ENCODE measurements at regions not wholly inside any gene's neighbourhood (a gene's known extent, or its start where the extent isn't known, plus 50 kb on each side); places are given as distances from the start of the nearest gene placed in this dataset.

- no peak overlapping the region for H3K23ac ChIP-seq (ENCODE audit: low read depth, low read length)
- no peak overlapping the region for H3K27ac ChIP-seq (ENCODE audit: insufficient read depth, low read length)
- CTCF ChIA-PET, result interaction anchor here (0.7 to 0.8 kb wide), 2 partner anchors 38 to 42 kb away, joined by 3 to 6 read pairs; no protein-coding TSS in a partner anchor
- H2AK5ac ChIP-seq (ENCODE audit: low read depth, low read length), result no peak overlapping the region
- no peak overlapping the region for H2AFZ ChIP-seq (replicated peaks; ENCODE audit: low read length, poor library complexity)
- DNase-seq (no peak), ATAC-seq (ENCODE audit: low read depth) (no peak)
- WGBS, 2 experiments (ENCODE audit: extremely low coverage in 2 of 2, insufficient read length in 1 of 2), result no CpG with 5 or more reads among the region's 1 CpG
- no peak overlapping the region for H3K4ac ChIP-seq (ENCODE audit: low read depth, low read length)
- H3K79me1 ChIP-seq (ENCODE audit: low read depth in 1 of 2, low read length in 2 of 2), result no peaks in the 10 kb centered on the region
- no peak overlapping the region for H4K5ac ChIP-seq (ENCODE audit: low read depth, low read length)
- in situ Hi-C loops (cut with MboI; ENCODE audit: low sequenced_read_pairs) (no loop called here), dilution Hi-C loops (cut with HindIII; ENCODE audit: low sequenced_read_pairs, unreplicated experiment) (no loop called here), intact Hi-C loops (cut with micrococcal nuclease) (no loop called here)
- no peaks in the 10 kb centered on the region for H3K27me3 ChIP-seq (ENCODE audit: control insufficient read depth, insufficient read depth, low read length)
- no peak overlapping the region for H4K91ac ChIP-seq (ENCODE audit: insufficient read depth, low read depth, low read length)
- no peaks in the 10 kb centered on the region; the same call in 1 of the 2 replicates for H3K9me1 ChIP-seq (ENCODE audit: insufficient read depth, low read length)
- no peak overlapping the region for H2BK120ac ChIP-seq (ENCODE audit: low read depth, low read length)
- POLR2A ChIA-PET (ENCODE audit: unreplicated experiment), result no interaction called here
- no peak overlapping the region for H2BK5ac ChIP-seq (ENCODE audit: low read depth, low read length, poor library complexity, severe bottlenecking)
- no peak overlapping the region for H2AK9ac ChIP-seq (replicated peaks; ENCODE audit: low read depth, low read length, poor library complexity)
- H4K8ac ChIP-seq (ENCODE audit: low read depth in 2 of 2, low read length in 2 of 2), result no peak overlapping the region
- no peak overlapping the region for H3K18ac ChIP-seq (ENCODE audit: low read depth, low read length)
- H4K20me1 ChIP-seq (ENCODE audit: insufficient read depth, low read length), result no peaks in the 10 kb centered on the region
- H3K4me3 ChIP-seq (ENCODE audit: insufficient read depth, low read depth, low read length), result no peak overlapping the region
- no peak overlapping the region for H3K4me2 ChIP-seq (ENCODE audit: low read depth, low read length)
- no peaks in the 10 kb centered on the region for H3K36me3 ChIP-seq (ENCODE audit: control insufficient read depth, insufficient read depth, low read length)
- no peak overlapping the region for H3K14ac ChIP-seq (replicated peaks; ENCODE audit: low read depth, low read length)
- H3K56ac ChIP-seq (ENCODE audit: extremely low read depth, insufficient read depth, low read length), result no peak overlapping the region
- TF ChIP-seq NFE2L2 (IDR thresholded peaks at IDR 0.05; ENCODE audit: low read depth, low read length), result no peak
- no peak for TF ChIP-seq POLR2A (IDR thresholded peaks at IDR 0.05; ENCODE audit: low read depth, low read length)
- no peak for TF ChIP-seq USF2 (IDR thresholded peaks at IDR 0.05; ENCODE audit: low read depth, low read length)
- no peak for TF ChIP-seq BHLHE40 (IDR thresholded peaks at IDR 0.05; ENCODE audit: low read depth, low read length)
- no peak for TF ChIP-seq MXI1 (IDR thresholded peaks at IDR 0.05; ENCODE audit: borderline replicate concordance, low read depth, low read length)
- TF ChIP-seq, protein P1, sequence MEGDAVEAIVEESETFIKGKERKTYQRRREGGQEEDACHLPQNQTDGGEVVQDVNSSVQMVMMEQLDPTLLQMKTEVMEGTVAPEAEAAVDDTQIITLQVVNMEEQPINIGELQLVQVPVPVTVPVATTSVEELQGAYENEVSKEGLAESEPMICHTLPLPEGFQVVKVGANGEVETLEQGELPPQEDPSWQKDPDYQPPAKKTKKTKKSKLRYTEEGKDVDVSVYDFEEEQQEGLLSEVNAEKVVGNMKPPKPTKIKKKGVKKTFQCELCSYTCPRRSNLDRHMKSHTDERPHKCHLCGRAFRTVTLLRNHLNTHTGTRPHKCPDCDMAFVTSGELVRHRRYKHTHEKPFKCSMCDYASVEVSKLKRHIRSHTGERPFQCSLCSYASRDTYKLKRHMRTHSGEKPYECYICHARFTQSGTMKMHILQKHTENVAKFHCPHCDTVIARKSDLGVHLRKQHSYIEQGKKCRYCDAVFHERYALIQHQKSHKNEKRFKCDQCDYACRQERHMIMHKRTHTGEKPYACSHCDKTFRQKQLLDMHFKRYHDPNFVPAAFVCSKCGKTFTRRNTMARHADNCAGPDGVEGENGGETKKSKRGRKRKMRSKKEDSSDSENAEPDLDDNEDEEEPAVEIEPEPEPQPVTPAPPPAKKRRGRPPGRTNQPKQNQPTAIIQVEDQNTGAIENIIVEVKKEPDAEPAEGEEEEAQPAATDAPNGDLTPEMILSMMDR (conservative IDR thresholded peaks at IDR 0.05; ENCODE audit: low read depth, low read length), result no peak
- TF ChIP-seq CEBPB (IDR thresholded peaks at IDR 0.05; ENCODE audit: low read depth, low read length), result no peak
- no peak for TF ChIP-seq MAFK (IDR thresholded peaks at IDR 0.05; ENCODE audit: low read depth, low read length)
- TF ChIP-seq ELK1 (IDR thresholded peaks at IDR 0.05; ENCODE audit: borderline replicate concordance, low read depth, low read length), result no peak
- TF ChIP-seq MAZ (IDR thresholded peaks at IDR 0.05; ENCODE audit: borderline replicate concordance, low read depth, low read length), result no peak
- TF ChIP-seq SMC3 (IDR thresholded peaks at IDR 0.05; ENCODE audit: low read depth, low read length), result no peak
- H3K4me1 ChIP-seq (ENCODE audit: control insufficient read depth, insufficient read depth, low read length), result no peaks in the 10 kb centered on the region
- no TSS peak for BruUV-seq (replicated peaks)
- no peak overlapping the region for H3K9ac ChIP-seq (ENCODE audit: low read depth, low read length)
- peaks cover 4% of the 10 kb centered on the region for H3K9me3 ChIP-seq (ENCODE audit: control insufficient read depth, insufficient read depth, low read length)
- no peak overlapping the region for H2BK20ac ChIP-seq (ENCODE audit: low read depth, low read length)
- H2BK15ac ChIP-seq (ENCODE audit: low read depth, low read length), result no peak overlapping the region
These were observed 450.6 kb upstream of the TENM3 start for GRCh38 chr4:181792641-181793040.

Measured in IMR-90 (cell line).